HG03196 (cell line): ENCODE measurements at regions not wholly inside any gene's neighbourhood (a gene's known extent, or its start where the extent isn't known, plus 50 kb on each side); places are given as distances from the start of the nearest gene placed in this dataset.

Source experiments
- ATAC-seq: cut with Tn5 transposase; IDR thresholded peaks from one replicate; pipeline ENCODE4 v1.9.1; 2021; ENCODE audit not compliant: unreplicated experiment

DNA sequence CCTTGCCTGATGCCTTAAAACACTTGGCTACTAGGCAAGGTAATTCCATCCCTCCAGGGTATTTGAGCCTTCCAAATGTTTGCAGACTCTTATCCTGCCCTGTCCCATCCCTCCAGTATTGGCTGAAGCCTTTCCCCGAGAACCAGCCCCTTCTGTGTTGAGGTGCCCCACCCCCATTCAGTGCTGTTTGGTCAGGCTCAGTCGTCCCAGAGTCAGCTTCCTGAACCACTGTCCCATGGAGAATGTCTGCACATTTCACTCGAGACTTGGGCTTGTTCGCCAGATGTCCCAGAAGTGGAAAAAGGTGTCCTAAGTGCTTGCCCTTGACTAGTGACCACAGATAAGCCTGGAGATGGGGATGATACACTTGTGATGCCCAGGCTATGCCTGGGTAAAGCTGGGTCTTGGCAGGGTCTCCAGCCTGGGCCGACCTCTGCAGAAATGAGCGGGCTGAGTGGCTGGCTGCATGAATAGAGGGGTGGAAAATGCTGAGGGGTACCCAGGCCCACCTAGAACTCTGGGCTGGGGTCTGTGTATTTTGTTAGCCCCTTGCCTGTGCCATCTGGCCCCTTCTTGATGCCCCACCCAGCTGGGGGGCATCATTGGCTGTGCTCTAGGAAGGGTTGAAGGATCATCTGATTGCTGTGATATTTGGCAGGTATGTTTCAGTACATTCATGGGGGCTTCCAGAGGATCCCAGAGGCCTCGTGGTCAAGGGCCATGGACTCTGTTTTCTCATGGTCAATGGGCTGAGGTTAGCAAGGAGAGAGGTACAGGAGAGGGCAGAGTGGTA, 178.4 kb downstream of the MACROH2A1 start:
- ATAC-seq: no peak

DNA sequence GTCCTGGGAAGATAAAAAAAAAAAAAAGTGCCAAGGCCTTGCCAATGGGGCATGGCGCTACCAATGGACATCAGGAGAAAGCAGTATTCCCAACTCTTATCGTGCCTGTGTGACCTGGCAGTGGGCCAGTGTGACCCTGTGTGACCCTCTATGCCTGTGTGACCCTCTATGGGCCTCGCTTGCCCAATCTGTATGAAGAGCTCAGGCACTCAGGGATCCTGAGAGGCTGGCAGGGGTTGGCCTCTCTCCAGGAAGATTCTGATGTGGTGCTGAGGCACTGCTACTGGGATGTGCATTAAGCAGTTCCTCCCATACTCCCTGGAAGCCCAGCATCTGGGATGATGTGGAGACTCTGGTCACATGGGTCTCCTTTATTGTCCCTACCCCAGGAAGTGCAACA, 179.2 kb downstream of the MACROH2A1 start:
- no peak for ATAC-seq

DNA sequence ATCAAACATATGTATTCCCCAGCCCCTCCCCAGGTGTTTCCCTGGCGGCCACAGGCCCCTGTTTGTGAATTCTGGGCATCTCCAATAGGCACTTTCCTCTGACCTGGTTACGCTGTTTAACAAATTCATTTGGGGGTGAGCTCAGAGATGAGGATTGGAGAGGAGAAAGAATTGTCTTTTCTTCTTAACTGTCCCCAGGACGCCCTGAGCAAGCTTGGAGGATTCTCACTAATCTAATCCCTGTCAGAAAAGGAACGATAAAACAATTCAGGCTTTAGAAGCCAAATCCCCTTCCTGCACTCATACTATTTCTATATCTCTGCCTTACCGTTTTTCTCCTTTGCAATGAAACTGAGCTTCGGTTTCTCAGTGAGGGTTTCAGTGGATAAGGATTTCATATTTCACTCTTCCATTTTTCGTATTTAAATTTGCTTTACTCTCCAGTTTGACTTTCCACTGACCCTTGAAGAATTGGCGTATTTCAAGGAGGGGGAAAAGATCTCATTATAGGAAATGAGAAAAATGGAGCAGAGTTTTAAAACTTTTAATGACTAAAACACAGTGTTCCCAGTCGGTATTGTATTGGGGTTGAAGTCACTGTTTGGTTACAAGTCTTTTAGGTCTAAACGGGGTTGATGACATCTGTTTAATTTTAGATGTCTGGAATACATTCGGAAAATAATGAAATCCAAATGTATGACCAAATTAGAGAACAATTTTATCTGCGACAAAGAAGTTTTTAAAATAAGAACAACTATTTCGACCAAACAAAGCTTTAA, 180.1 kb downstream of the MACROH2A1 start:
- ATAC-seq: no peak

DNA sequence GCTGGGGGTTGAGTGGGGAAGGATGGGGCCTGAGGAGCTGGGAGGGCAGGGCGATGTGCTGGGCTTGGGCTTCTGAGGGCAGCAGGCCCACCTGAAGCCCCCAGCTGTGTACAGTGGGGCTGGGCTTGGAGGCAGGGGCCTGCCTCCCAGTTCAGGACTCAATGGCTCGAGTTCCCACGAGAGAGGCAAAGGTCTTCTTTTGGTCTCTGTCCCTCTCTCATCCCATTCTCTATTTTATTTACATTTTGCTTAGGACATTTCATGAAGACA, 180.6 kb downstream of the MACROH2A1 start:
- ATAC-seq: no peak

DNA sequence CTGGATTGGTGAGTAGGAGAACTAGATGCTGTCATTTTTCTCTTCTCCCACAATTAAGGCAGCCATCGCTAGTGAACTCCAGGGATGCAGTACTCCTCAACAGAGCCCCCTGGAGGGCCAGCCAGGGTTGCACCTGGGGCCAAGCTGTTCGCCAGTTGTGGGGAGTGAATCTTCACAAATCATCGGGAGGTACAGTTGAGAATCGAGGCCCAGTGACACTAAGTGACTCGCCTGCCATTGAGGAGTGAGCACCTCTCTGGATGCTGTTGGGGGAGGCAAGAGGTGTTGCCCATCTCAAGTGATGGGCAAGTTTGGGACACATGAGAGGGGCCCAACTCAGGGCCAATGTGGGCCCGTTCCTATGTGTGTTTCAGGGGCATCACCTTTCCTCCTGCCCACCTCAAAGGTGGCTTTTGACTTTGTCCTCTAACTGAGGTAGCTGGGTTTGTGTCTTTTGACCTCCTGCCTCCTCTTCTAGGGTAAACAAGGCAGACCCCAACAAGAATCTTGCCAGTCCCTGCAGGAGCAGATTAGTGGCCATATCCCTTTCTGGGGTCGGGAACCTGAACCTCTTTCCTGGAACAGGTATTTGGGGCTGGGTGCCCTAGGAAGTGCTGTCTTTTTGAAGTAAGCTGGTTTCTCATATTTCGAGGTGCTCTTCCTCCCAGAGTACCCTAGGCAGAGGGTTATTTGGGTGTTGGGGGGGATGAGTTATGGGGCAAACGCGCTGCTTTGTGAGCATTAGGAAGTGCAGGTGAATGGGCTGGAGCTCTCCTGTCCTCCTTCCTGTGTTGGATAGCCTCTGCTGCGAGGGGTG, 181.2 kb downstream of the MACROH2A1 start:
- ATAC-seq: no peak

DNA sequence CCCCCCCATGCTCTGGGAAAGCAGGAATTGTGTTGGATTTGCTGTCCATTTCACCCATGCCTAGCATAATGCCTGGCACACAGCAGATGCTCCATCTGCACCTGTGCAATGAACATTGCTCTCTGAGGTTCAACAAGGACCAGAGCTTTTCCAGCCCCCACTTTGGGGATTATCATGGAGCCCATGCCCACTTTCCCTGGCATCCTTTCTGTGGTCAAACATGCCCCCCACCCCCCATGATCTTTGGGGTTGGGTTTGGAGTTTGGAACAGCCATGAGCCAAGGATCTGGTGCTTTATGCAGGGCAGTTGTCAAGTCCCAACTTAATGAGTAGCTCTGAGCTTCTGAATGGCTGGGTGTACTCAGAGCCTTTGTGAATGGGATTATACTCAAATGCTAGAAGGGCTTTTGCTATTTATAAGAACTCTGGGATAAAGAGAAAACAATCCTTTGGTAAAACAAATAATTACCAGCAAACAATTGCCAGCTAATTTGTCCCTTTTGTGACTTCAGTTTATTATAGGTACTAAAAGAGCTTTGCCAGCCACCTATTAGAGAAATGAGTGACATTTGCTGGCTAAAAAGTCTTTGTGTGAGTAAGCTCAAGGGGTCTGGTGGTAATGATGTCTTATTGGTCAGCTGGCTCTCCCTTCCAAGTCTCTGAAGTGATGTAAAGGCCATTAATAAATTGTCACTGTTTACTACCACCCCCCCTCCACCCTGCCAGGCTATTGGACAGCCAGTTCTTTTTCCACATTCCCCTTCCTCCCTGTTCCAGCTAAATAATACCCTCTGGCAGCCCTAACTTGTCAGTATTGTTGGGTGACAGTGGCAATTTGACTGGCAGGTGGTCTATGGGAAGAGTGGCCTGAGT, 182.3 kb downstream of the MACROH2A1 start:
- no peak for ATAC-seq

DNA sequence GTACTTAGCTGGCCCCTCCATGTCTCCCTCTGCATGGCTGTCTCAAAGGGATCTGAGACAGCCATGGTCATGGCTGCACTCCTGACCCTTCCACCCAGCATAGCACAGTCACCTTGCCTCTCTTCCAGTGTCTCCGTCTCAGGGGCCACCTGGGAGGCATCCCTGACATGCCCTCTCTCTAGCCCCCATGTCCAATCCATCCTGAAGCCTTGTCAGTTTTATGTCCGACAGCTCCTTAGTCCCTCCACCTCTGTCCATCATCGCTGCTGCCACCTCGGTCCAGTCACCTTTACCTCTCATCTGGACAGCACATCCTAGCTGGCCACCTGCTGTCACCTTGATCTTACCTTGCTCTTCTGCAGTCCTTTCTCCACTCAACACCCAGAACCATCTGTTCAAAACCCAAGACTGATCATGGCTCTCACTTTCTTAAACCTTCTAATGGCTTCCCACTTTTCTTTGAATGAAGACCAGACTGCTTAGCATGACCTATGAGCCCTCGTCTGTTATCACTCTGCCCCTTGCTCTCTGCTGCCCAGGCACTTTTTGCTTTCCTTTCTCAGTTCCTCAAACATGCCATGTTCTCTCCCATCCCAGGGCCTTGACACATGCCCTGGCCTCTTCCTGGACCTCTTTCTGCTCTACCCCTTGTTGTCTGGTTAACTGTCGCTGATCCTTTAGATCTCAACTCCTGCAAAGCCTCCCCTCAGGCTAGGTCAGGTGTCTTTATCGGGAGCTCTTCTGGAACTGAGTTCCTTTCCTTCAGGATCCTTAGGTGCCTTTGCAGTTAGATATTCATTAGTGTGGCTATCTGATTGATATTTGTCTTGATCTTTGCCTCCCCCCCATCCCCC, 181.8 kb upstream of the PITX1 start:
- no peak for ATAC-seq

DNA sequence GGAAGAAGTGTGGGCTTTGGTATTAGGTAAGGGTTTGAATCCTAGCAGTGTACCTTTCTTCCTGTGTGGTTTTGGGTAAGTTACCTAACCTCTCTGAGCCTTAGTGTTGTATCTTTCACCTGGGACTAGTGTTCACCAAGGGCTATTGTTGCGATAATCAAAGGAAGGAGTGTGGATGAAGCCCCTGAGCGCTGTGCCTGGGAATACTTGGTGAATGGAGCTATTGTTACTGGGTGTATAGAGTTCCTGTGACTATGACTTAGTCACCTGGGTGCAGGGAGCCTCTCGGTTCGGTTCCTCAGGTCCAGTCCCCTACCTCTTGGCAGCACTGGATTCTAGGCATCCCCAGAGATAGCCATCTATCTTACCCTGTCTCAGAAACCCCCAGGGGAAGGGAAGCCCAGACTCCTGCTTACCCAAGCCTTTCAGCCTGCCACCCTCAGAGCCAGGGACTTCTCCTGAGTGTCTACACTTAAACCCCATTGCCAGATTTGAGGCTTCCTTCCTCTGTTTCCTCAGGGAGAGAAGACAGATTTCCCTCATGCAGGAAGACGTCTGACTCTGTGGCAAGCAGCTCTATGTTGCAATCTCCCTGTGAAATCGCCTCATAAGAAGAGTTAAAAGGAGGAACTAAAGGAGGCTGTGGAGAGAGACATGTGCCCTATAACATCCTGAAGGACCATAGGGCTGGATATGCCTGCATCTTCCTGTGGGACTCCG, 181.0 kb upstream of the PITX1 start:
- no peak for ATAC-seq

DNA sequence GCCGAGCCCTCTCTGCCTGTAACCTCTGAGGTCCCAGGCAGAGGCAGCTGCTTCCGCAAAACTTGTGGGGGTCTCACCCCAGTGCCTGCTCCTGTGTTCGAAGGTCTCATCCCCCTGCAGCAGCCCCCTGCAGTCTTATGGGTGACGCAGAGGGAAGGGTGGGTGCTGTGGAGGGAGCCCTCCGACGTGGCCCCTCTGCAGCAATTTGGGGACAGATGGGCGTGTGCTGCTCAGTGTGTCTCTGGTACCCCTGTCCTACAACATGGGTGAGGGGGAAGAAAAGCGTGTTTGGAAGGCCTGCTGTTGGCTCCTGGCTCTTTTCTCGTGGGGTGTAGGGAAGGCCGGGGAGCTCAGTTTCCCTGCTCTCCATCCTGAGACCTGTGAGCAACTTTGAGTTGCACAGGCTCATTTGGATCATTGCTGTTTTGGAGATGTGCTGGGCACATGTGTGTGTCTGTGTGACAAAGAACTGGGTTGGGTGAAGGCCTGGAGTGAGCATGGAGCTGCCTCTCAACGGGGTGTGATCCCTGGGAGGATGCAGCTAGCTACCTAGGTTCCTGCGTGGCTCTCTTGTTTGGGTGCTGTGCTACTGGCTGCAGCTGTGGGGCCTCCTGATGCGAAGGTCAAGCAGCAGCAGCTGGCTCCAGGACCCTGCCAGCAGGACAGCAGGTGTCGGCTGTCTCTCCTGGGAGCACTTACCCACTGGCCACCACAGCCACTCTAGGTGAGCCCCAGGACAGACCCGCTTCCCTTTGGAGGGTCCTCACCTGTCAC, 179.6 kb upstream of the PITX1 start:
- no peak for ATAC-seq

DNA sequence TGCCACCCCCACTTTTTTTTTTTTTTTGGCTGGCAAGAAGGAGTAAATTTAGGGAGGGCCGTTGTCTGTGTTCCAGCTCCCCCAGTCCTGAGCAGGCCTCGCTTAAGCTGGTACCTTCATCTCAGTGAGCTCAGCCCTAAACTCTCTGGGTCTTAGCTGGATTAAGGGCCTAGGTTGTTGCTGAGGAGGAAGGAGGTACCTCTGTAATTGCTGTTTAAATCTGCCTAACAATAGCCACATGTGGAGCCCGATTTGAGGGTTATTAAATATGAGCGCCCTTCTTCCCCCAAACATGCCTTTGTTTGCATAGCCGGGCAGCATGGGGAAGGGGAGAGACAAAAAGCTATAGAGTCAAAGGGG, 179.0 kb upstream of the PITX1 start:
- no peak for ATAC-seq

DNA sequence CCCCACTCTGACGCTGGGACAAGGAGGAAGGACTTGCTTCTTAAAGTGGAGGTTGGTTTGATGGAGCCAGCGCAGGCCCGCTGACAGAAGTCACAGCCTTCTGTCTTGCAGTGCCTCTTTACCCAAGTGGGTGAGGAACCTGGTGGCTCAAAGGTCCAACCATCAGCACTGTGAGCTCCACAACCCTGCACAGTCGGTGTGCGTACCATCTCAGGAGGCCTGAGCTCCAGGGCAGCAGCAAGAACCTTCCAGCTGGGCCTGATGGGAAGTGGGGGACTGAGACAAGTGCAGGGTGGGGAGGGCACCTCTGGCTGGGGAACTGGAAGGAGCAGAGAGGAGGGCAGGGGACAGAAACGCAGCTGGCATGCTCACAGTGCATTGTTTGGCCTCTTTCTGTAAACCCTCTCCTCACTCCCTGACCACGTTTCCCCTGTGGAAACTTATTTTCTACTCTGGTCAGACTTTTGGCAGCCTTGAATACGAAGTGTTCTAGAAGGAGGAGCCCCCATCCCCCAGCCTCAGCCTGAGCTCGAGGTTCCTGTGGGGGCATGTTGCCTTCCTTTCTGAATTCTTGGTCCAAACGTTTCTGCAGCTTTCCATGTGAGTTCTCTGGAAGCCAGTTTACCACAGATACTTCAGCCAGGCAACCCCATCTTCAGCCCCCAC, 178.5 kb upstream of the PITX1 start:
- no peak for ATAC-seq

DNA sequence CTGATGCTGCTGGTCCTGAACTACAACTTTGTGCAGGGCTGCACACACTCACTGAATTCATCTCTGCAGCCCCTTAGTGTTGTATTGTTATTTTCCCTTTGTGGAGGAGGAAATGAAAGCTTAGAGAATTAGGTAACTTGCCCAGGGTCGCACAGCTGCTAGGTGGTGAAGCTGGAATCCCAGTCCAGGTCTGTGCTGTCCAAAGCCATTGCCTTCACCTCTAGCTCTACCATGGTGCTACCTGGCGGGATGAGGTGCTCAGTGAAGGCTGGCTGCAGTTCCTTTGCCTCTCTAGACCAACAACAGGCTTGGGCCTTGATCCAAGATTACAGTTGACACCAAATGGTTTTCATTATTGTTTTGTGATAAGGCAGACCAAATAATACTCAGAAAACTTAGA, 177.8 kb upstream of the PITX1 start:
- no peak for ATAC-seq

DNA sequence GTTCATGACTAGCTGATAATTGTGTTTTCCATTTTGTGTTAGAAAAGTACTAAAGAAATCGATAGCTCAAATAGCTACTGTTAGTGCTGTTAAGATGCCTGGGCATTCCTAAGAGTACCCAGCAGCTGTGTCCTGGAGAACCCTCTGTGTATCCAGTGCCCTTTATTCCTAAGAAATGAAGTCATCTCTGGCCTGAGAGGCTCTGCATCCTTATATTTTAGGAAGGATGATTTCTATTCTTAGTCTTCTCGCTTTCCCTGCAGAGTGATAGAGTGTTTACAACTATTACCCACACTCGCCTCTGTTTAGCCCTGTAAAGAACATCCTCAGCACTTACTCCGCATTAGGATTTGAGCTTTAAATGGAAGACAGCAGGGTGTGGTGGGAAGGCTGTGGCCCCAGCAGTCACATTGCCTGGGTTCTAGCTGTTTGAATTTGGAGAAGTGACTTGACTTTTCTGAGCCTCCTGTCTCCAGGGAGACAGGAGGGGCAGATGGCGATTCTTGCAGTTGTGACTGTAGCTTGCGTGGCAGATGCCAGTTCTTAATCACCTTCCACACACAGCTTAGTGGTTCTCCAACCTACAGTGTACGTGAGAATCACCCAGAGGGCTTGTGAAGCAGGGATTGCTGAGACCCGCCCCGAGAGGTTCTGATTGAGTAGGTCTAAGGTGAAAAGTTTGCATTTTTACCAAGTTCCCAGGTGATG, 177.2 kb upstream of the PITX1 start:
- ATAC-seq: no peak

DNA sequence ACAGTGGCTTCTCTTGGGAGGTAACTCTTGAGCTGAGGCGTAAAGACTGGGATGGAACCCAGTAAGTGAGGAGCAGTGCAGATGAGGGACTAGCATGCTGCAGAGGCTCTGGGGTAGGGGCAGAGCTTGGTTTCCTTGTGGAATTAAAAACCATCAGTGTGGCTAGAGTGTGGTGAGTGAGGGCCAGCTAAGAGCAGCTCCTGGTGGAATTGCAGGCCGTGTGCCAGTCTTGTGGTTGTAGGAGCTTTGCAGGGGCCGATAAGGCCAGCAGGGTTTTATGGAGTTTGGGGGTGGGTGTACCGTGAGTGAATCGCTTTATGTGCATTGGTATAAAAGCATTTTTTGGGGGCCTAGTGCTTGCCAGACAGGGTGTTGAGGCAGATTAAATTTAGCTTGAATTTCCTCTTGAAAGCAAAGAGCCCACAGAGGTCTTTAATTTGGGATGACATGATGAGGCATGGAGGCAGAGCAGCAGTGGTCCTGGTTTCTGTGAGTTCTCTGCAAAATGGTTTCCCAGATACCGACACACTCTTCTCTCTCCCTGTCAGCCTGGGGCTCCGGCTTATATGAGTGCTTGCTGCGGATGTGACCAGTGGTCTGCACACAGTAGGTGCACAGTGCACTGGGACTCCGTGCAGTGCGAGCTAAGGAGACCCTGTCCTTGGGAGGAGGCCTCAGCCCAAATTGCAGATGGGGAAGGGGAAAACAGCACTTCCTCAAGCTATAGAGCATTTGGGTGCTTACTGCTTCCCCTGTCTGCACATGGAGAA, 176.4 kb upstream of the PITX1 start:
- ATAC-seq: no peak

DNA sequence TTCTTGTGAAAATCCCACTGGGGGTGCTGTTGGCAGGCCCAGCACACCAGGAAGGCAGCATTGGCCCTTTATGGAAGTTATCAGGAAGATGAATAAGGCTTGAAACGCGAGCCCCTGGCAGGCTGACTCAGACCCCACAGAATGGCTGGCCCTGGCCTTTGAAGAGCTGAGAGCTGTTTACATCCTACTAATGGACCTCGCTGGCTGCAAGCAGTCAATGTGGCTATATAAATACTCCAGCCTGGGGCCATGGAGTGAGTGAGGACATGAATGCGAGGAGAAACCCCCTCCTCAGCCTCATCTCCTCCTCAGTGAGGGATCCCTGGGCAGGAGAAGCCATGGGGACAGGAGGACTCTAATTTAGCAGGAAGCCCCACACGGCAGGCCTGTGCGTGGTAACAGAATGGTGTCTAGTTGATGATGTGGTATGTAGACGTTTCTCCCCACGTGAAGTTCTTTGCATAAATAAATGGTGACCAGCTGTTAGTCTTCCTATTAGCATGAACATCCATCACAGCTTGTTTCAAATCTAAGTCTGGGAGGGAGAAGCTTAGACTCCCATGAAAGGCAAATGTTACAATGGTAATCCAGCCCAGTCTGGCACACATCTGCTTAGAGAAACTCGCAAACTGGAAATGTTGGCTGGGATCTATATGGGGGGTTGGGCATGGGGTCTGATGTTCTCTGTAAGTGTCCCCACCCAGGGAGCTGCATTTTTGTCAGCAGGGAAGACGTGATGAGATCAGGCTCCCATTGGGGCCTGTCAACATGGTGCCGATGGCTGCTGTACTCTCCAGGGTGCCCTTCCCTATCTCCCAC, 175.1 kb upstream of the PITX1 start:
- ATAC-seq: no peak

DNA sequence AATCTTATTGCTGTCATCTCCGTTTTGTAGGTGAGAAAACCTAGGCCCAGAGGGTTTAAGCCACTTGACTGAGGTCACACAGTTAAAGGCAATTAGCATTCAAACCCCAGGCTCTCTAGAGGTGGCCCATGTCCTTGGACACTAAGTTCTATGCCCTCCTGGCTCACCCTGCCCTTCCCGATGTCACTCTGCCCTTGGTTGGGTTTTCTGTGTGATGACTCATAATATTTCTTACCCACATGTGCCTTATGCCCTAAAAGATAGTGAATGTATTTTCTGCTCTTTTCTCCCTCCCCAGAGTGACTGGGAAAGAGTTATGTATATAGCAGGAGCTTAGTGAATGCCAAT, 174.5 kb upstream of the PITX1 start:
- no peak for ATAC-seq
